NOMO-1 treated with DMSO at 0.1 percent for 48 hours (cell line): ENCODE measurements at regions not wholly inside any gene's neighbourhood (a gene's known extent, or its start where the extent isn't known, plus 50 kb on each side); places are given as distances from the start of the nearest gene placed in this dataset.

Source experiments
- DNase-seq: peaks from one replicate; lab custom pipeline; 2025; ENCODE audit not compliant: unreplicated experiment; lab: John Stamatoyannopoulos, UW

- DNase-seq = no peak
These were observed 677.0 kb downstream of the NR2F1-AS1 start for GRCh38 chr5:92904021-92904420.

GRCh38 chr5:92899611-92900010, 681.4 kb downstream of the NR2F1-AS1 start:
- no peak for DNase-seq

- DNase-seq = no peak
These were observed 684.3 kb downstream of the NR2F1-AS1 start for GRCh38 chr5:92896722-92897121.

- DNase-seq = no peak
These were observed 690.2 kb downstream of the NR2F1-AS1 start for GRCh38 chr5:92890841-92891244.

- no peak for DNase-seq
These were observed 691.9 kb downstream of the NR2F1-AS1 start for GRCh38 chr5:92889140-92889539.

GRCh38 chr5:92887254-92887653, 693.8 kb downstream of the NR2F1-AS1 start:
- no peak for DNase-seq

- DNase-seq = no peak
These were observed 694.3 kb downstream of the NR2F1-AS1 start for GRCh38 chr5:92886751-92887150.

GRCh38 chr5:92885950-92886349, 695.1 kb downstream of the NR2F1-AS1 start:
- no peak for DNase-seq

GRCh38 chr5:92884469-92884868, 696.5 kb downstream of the NR2F1-AS1 start:
- no peak for DNase-seq

- no peak for DNase-seq
These were observed 701.0 kb downstream of the NR2F1-AS1 start for GRCh38 chr5:92879806-92880543.

- no peak for DNase-seq
These were observed 706.2 kb downstream of the NR2F1-AS1 start for GRCh38 chr5:92874790-92875189.

GRCh38 chr5:92868442-92868841, 712.6 kb downstream of the NR2F1-AS1 start:
- no peak for DNase-seq

GRCh38 chr5:92864591-92864990, 716.4 kb downstream of the NR2F1-AS1 start:
- DNase-seq = no peak

GRCh38 chr5:92863666-92864065, 717.4 kb downstream of the NR2F1-AS1 start:
- DNase-seq = no peak

GRCh38 chr5:92861531-92862285, 719.3 kb downstream of the NR2F1-AS1 start:
- no peak for DNase-seq

- DNase-seq = no peak
These were observed 721.0 kb downstream of the NR2F1-AS1 start for GRCh38 chr5:92860061-92860460.

- DNase-seq = no peak
These were observed 728.8 kb downstream of the NR2F1-AS1 start for GRCh38 chr5:92852219-92852618.

- DNase-seq = no peak
These were observed 730.1 kb downstream of the NR2F1-AS1 start for GRCh38 chr5:92850886-92851285.

GRCh38 chr5:92849756-92850155, 731.3 kb downstream of the NR2F1-AS1 start:
- no peak for DNase-seq

- DNase-seq = no peak
These were observed 739.3 kb downstream of the NR2F1-AS1 start for GRCh38 chr5:92841604-92842155.

GRCh38 chr5:92838253-92838652, 742.8 kb downstream of the NR2F1-AS1 start:
- no peak for DNase-seq
